NCI-H2081 treated with DMSO at 0.1 percent for 48 hours (cell line): ENCODE measurements at regions not wholly inside any gene's neighbourhood (a gene's known extent, or its start where the extent isn't known, plus 50 kb on each side); places are given as distances from the start of the nearest gene placed in this dataset.

Experiments
- DNase-seq: peaks from one replicate; lab custom pipeline; 2025; lab: John Stamatoyannopoulos, UW

DNA sequence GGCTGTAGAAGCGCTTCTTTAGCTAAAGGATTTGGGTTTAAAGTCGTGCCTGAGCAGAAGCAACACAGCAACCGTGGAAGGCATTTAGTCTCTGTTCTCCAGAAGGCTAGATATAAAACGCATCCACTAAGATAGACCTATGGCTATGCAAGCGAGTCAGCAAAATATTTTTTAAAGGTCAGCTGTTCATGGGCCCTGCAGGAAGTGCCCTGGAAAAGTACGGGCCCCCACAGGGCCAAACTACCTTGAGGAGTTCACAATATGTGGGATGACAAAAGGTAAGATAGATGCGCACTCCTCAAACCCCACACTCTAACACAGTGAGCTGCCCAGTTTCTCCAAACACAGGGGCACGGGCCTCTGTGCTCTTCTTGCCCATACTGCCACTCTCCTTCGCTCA, 261.6 kb downstream of the VPS13C start:
- no peak for DNase-seq

GRCh38 chr15:61796056-61796455, 264.2 kb downstream of the VPS13C start:
- DNase-seq = no peak

GRCh38 chr15:61794881-61795280, 265.4 kb downstream of the VPS13C start:
- no peak for DNase-seq

GRCh38 chr15:61794276-61794675, 266.0 kb downstream of the VPS13C start:
- no peak for DNase-seq

DNA sequence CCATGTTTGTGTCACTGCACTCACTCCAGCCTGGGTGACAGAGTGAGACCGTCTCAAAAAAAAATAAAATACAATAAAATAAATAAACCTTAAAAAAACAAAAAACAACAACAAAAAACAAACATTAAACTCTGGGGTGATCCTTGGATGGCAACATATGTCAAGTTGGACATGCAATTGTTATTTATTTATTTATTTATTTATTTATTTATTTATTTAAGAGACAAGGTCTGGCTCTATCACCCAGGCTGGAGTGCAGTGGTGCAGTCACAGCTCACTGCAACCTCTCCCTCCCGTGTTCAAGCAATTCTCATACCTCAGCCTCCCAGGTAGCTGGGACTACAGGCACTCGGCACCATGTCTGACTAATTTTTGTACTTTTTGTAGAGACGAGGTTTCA, 275.5 kb downstream of the VPS13C start:
- no peak for DNase-seq

- DNase-seq = no peak
These were observed 279.8 kb downstream of the VPS13C start for GRCh38 chr15:61780278-61780980.

- no peak for DNase-seq
These were observed 282.6 kb downstream of the VPS13C start for GRCh38 chr15:61777689-61778088.

DNA sequence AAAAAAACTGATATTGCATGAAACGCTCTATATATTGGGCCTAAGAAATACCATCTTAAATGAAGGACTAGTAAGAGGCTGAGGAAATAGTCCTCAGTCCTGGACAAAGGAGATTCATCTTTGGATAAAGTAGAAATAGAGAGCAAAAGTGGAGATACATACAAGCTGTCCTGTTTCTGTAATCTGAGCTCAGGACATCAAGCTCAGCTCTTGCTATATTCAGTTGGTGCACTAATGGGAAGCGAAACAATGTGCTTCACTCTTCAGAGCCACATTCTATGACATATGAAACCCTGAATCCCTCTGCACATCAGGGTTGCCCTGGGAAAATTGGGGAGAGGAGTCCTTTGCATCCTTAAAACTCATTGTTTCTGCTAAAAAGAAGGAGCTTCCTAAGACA, 290.7 kb downstream of the VPS13C start:
- DNase-seq = no peak

GRCh38 chr15:61768131-61768530, 292.1 kb downstream of the VPS13C start:
- DNase-seq = no peak

- no peak for DNase-seq
These were observed 295.3 kb downstream of the VPS13C start for GRCh38 chr15:61764981-61765380.

DNA sequence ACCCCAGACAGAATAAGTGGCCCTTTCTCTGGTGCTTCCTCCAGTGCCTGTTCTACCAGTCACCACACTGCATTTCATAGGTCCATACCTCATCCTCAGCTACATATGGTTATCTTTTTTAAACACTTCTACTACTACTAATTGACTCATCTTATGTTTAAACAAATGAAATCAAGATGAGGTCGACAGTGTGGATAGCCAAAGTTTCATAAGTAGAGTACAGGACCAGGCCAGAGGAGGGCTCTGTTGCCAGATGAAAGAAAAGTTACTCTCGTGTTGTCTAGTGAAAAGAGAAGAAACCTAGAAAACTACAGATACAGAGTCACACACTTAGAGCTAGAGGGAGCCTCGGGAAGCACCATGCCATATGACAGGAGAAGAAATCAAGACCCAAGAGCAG, 296.1 kb downstream of the VPS13C start:
- no peak for DNase-seq

DNA sequence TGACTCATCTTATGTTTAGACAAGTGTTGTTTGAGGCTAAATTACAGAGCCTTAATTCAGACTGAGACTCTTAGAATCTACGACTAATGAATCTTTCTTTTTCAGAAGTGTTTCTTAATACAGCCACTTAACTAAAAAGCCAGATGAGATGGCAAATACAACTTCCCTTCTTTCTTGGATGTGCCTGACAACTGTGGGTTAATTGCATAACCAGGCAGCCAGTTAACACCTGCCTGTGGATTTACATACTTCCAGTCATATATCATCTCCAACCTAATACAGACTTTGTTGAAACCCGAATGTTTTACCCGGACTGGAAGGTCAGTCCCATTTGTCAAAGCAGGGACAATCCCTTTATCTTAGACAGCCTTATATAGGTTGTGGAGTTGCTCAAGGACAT, 297.6 kb downstream of the VPS13C start:
- no peak for DNase-seq

GRCh38 chr15:61759639-61760038, 300.6 kb downstream of the VPS13C start:
- DNase-seq = no peak

DNA sequence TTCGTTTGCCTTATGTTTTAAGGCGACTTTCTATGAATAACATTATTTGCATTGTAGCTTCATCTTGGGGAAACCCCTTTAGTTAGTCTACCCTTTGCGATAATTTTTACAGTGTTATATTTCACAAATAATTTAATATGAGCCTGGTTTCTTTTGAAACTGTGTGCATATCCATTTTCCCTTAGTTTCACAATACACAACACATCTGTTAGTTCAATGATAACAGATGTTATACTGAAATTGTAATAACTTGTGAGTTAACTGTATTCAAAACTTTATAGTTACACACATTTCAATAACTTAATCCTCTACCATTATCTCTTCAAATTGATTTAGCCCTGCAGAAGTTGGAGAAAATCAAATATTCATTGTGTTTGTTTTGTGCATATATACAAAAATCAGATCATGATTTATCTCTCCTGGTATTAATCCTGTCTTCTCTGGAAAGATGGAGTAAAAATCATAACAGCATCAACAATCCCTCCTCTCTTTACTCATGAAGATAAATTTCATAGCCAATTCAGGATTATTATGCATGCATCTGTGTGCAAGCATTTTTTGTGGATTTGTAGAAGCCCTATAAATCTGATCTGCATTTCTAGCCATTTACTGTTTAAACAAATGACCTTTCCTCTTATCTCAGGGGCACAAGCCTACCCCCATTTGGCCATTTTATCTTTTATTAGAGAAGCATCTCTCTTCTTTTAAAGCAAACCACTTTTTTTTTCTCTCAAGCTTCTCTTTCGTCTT, 304.0 kb downstream of the VPS13C start:
- DNase-seq = no peak

- no peak for DNase-seq
These were observed 304.8 kb downstream of the VPS13C start for GRCh38 chr15:61755467-61755866.

DNA sequence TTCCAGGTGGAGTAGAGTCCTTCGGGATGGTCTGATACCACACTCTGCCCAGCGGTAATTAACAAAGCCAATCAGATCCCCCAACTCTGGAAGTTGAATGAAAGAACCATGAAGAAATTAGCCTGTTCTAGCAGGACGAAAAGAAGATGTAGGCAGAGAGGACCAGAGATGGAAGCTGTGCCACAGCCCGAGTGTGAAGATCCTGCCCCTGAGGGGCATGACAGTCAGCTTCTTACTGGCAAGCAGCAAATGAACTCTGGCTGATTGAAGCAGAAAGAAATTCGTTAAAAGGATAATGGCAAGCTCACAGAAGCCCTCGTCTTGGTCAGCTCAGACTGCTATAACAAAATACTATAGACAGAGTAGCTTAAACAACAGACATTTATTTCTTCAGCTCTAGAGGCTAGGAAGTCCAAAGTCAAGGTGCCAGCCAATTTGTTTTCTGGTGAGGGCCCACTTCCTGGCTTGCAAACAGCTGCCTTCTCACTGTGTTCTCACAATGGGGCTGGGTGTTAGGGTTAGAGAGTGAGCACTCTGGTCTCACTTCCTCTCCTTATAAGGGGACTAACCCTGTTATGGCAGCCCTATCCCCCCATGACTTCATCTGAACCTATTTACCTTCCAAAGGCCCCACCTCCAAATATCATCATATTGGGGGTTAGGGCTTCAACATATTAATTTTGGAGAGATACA, 307.1 kb downstream of the VPS13C start:
- no peak for DNase-seq

DNA sequence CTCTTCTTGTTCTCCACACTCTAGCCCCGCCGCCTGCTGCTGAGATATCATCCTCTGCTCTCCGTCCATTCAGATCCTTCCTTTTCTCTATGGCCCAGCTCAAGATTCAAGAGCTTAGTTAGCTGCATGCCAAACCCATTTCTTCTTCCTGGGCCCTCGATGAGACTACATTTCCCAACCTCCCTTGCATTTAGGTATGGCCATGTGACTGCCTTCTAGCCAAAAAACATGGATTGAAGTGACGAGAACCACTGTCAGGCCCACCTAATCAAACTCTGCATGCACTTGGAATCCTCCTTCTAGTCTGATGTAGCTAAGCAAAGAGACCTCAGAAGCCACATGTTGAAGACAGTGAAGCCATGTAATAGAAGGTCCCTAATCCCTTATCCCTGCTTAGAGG, 308.2 kb downstream of the VPS13C start:
- no peak for DNase-seq

DNA sequence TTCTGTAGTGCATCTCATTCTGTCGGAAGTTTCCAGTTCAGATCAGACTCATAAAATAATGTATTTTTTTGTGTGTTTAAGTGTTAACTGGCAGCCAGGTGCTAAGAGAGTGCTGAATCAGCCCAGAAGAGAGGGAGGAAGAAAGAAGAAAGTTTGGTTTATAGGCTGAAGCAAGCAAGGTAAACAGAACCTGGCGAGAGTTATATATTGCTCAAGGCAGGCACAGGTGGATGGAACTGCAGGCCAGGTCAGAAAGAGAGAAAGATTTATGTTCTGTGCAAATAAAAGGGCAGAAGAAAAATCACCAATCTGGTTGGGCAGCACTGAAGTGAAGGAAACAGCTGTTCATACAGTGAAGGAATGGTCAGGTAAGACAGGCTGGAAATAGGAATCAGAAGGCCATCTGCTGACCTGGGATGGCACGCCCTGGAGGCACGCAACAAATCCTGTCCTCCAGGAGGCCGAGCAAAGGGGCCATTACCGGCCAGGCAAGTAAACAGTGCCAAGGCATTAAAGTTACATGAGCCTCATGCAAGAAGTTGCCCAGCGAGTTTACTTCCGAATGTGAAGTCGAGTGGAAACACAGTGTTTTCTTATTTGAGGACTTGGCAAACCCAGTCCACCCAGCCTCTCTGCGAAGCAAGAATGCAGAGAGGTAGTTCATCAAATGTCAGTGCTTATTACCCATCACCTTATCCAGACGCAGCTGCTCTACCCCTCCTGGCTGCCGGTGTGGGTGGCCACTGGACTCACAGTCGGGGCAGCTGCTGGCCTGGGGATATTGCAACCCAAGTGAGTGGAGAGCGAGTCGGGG, 309.8 kb downstream of the VPS13C start:
- DNase-seq = no peak

DNA sequence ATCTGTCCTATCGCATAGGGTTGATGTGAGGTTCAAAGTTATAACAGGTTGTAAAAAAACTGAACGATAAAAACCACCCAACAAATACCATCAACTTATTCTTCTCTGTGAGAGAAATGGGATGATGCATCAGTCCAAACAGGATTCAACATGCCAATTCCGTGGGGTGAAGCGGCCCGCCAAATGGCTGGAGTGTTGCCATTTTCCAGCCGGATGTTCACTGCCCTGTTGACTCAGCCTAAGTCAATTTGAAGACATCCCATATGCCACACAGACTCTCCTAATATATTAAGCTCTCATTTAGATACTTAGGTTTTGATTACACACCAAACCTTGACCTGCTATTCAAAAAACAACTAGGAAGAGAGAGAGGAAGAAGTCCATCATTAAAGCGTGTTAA, 311.1 kb downstream of the VPS13C start:
- DNase-seq = no peak

GRCh38 chr15:61748529-61748928, 311.7 kb downstream of the VPS13C start:
- no peak for DNase-seq

GRCh38 chr15:61746589-61746988, 313.7 kb downstream of the VPS13C start:
- no peak for DNase-seq

DNA sequence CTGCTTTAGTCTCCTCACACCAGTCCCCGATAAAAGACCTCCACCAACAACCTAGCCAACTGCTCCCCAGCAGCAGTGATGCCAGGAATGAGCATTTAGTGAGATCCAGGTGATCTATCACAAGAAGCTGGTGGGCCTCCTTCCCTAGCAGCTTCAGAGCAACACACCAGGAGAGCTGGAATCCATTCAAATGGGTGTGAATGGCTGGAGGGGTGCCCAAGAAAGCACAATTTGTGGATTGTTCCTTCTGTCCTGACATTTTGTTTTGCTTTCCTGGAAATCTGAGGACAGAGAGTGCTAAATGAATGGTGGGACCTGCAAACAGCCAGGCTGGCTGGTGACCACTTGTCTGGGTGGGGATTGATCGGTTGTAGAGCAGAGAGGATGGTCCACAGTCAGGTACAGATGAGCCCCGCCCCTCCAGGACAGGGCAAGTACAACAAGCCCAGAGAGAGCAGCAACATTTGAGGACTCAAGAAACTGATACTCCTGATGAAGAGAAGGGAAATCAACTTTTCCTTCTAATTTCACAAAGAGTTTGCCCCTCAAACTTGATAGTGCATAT, 316.8 kb downstream of the VPS13C start:
- DNase-seq = no peak
